GM23338 (cell line): ENCODE measurements at regions not wholly inside any gene's neighbourhood (a gene's known extent, or its start where the extent isn't known, plus 50 kb on each side); places are given as distances from the start of the nearest gene placed in this dataset.

ENCODE experiments used
- ATAC-seq: fragments of 200-7000 bp; cut with Tn5 transposase; 3 replicates; pipeline ENCODE4 v1.9.1; 2020
- DNase-seq: peaks from one replicate; pipeline ENCODE4 v3.0.0-alpha.2; 2015; ENCODE audit warnings: low spot score
- H2AFZ ChIP-seq: fragments of 200-600 bp; sonication (generic); 2 replicates; pipeline ENCODE4 v1.8.0; 2016; ENCODE audit warnings: antibody characterized with exemption, mild to moderate bottlenecking, moderate library complexity
- H3F3A ChIP-seq: fragments of 200-600 bp; sonication (generic); replicated peaks from 2 replicates; pipeline ENCODE4 v1.8.0; 2017; ENCODE audit warnings: antibody characterized with exemption, mixed run types, low read depth
- H3K27ac ChIP-seq: fragments of 200-600 bp; sonication (generic); 2 replicates; pipeline ENCODE4 v1.6.1; 2016; ENCODE audit warnings: low read depth
- H3K27me3 ChIP-seq: fragments of 200-600 bp; sonication (generic); 2 replicates; pipeline ENCODE4 v1.8.0; 2016; ENCODE audit warnings: mild to moderate bottlenecking, mixed run types, moderate library complexity; ENCODE audit not compliant: insufficient read depth
- H3K36me3 ChIP-seq: fragments of 200-600 bp; sonication (generic); 2 replicates; pipeline ENCODE4 v1.8.0; 2016; ENCODE audit warnings: mild to moderate bottlenecking; ENCODE audit not compliant: insufficient read depth
- H3K4me1 ChIP-seq: fragments of 200-600 bp; sonication (generic); 2 replicates; pipeline ENCODE4 v1.8.0; 2016; ENCODE audit warnings: mild to moderate bottlenecking, moderate library complexity; ENCODE audit not compliant: insufficient read depth
- H3K4me2 ChIP-seq: fragments of 200-600 bp; sonication (generic); 2 replicates; pipeline ENCODE4 v1.7.1; 2017; ENCODE audit warnings: mixed run types
- H3K4me3 ChIP-seq: fragments of 200-600 bp; sonication (generic); 2 replicates; pipeline ENCODE4 v1.6.1; 2016; ENCODE audit warnings: mixed run types
- H3K79me2 ChIP-seq: fragments of 200-600 bp; sonication (generic); replicated peaks from 2 replicates; pipeline ENCODE4 v1.8.0; 2017; ENCODE audit warnings: mild to moderate bottlenecking; ENCODE audit not compliant: insufficient read depth
- H3K9me2 ChIP-seq: fragments of 200-600 bp; sonication (generic); 2 replicates; pipeline ENCODE4 v1.8.0; 2017; ENCODE audit not compliant: insufficient read depth
- H4K20me1 ChIP-seq: fragments of 200-600 bp; sonication (generic); replicated peaks from 2 replicates; pipeline ENCODE4 v1.8.0; 2017; ENCODE audit warnings: mild to moderate bottlenecking; ENCODE audit not compliant: insufficient read depth
- H3K27ac Mint-ChIP-seq: 2 replicates; pipeline ENCODE4 v1.8.0; 2020; ENCODE audit warnings: inconsistent platforms, mild to moderate bottlenecking, moderate library complexity, mixed read lengths
- H3K27me3 Mint-ChIP-seq: 3 replicates; pipeline ENCODE4 v1.8.0; 2022; ENCODE audit warnings: low read depth, mild to moderate bottlenecking, moderate library complexity, mixed read lengths, inconsistent platforms; ENCODE audit not compliant: insufficient read depth, poor library complexity
- H3K36me3 Mint-ChIP-seq: 3 replicates; pipeline ENCODE4 v1.8.0; 2021; ENCODE audit warnings: low read depth, mild to moderate bottlenecking, inconsistent platforms, moderate library complexity, mixed read lengths
- H3K4me1 Mint-ChIP-seq: 3 replicates; pipeline ENCODE4 v1.8.0; 2020; ENCODE audit warnings: mild to moderate bottlenecking, inconsistent platforms, mixed read lengths
- H3K4me3 Mint-ChIP-seq: 3 replicates; pipeline ENCODE4 v1.8.0; 2021; ENCODE audit warnings: moderate library complexity, mild to moderate bottlenecking, inconsistent platforms, mixed read lengths
- H3K9me3 Mint-ChIP-seq: 3 replicates; pipeline ENCODE4 v1.8.0; 2020; ENCODE audit warnings: moderate library complexity, mild to moderate bottlenecking, inconsistent platforms, mixed read lengths
- CREB1 ChIP-seq: fragments of 250-450 bp; sonication (Bioruptor Pico); IDR thresholded peaks from 2 replicates; pipeline ENCODE4 v1.5.0; 2020; ENCODE audit warnings: low read depth, mild to moderate bottlenecking, moderate library complexity
- EZH2 ChIP-seq: fragments of 200-600 bp; sonication (generic); IDR thresholded peaks from one replicate; pipeline ENCODE4 v1.8.0; 2017; ENCODE audit warnings: antibody characterized with exemption, mild to moderate bottlenecking, low read depth; ENCODE audit not compliant: unreplicated experiment
- EZH2phosphoT487 ChIP-seq: fragments of 200-600 bp; sonication (generic); IDR thresholded peaks from one replicate; pipeline ENCODE4 v1.8.1; 2018; ENCODE audit warnings: antibody characterized with exemption; ENCODE audit not compliant: unreplicated experiment
- JUNB ChIP-seq: IDR thresholded peaks from one replicate; pipeline ENCODE4 v1.6.1; 2016; ENCODE audit warnings: antibody characterized with exemption; ENCODE audit not compliant: unreplicated experiment
- NANOG ChIP-seq: IDR thresholded peaks from 2 replicates; pipeline ENCODE4 v1.6.1; 2016; ENCODE audit warnings: antibody characterized with exemption, borderline replicate concordance
- POLR2AphosphoS5 ChIP-seq: IDR thresholded peaks from 2 replicates; pipeline ENCODE4 v1.6.1; 2016; ENCODE audit warnings: antibody characterized with exemption, low read depth
- STAT1 ChIP-seq: IDR thresholded peaks from one replicate; pipeline ENCODE4 v1.6.1; 2016; ENCODE audit warnings: antibody characterized with exemption; ENCODE audit not compliant: unreplicated experiment
- ZNF114 ChIP-seq: fragments of 250-450 bp; sonication (Bioruptor Pico); IDR thresholded peaks from 2 replicates; pipeline ENCODE4 v1.5.0; 2020; ENCODE audit warnings: mild to moderate bottlenecking, moderate library complexity
- ZNF331 ChIP-seq: fragments of 250-450 bp; sonication (Bioruptor Pico); IDR thresholded peaks from 2 replicates; pipeline ENCODE4 v1.5.0; 2020; ENCODE audit warnings: low read depth, mild to moderate bottlenecking, moderate library complexity
- TF ChIP-seq, protein P1 (sequence below): IDR thresholded peaks from 2 replicates; pipeline ENCODE4 v1.6.1; 2016; ENCODE audit warnings: antibody characterized with exemption
- TF ChIP-seq, protein P2 (sequence below), 2 experiments: fragments of 200-600 bp in 1 of 2; sonication (generic) in 1 of 2; conservative IDR thresholded peaks; 2 replicates each; pipeline versions ENCODE4 v1.5.1 to v1.6.1; 2016 to 2017; ENCODE audit warnings: antibody characterized with exemption in 2 of 2, low read depth in 2 of 2, mild to moderate bottlenecking in 2 of 2, moderate library complexity in 1 of 2
- TF ChIP-seq, protein P3 (sequence below): IDR thresholded peaks from one replicate; pipeline ENCODE4 v1.6.1; 2018; ENCODE audit warnings: antibody characterized with exemption; ENCODE audit not compliant: unreplicated experiment
- TF ChIP-seq, protein P4 (sequence below): fragments of 250-450 bp; sonication (Bioruptor Pico); IDR thresholded peaks from 2 replicates; pipeline ENCODE4 v1.5.0; 2020; ENCODE audit warnings: mild to moderate bottlenecking, moderate library complexity

DNA sequence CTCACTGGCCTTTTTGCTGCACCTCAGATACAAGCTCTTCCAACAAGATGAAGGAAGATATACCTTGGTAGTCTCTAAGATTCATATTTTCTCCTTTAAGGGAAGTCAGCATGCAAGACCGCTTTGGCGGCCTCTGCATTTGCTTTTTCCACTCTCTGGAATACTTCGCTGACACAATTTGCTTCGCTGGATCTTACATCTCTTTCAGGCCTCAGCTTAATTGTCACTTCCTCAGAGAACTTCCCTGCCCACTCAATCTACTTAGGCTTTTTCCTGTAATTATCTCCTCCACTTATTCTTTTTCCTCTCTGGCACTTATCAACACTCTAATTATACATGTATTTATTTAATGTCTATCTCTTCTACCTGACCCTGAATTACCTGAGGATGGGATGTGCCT is 1131.1 kb upstream of the WWC1 start:
- DNase-seq (no peak), ATAC-seq (no peak)
- H3K36me3 Mint-ChIP-seq: no peaks in the 10 kb centered on the region
- no peak for TF ChIP-seq STAT1
- no peak for TF ChIP-seq ZNF331 (CRISPR knock-in tag)
- no peak for TF ChIP-seq EZH2phosphoT487
- TF ChIP-seq NANOG: no peak
- no peak for TF ChIP-seq JUNB
- TF ChIP-seq, protein P1, sequence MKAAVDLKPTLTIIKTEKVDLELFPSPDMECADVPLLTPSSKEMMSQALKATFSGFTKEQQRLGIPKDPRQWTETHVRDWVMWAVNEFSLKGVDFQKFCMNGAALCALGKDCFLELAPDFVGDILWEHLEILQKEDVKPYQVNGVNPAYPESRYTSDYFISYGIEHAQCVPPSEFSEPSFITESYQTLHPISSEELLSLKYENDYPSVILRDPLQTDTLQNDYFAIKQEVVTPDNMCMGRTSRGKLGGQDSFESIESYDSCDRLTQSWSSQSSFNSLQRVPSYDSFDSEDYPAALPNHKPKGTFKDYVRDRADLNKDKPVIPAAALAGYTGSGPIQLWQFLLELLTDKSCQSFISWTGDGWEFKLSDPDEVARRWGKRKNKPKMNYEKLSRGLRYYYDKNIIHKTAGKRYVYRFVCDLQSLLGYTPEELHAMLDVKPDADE: no peak
- TF ChIP-seq, protein P2, sequence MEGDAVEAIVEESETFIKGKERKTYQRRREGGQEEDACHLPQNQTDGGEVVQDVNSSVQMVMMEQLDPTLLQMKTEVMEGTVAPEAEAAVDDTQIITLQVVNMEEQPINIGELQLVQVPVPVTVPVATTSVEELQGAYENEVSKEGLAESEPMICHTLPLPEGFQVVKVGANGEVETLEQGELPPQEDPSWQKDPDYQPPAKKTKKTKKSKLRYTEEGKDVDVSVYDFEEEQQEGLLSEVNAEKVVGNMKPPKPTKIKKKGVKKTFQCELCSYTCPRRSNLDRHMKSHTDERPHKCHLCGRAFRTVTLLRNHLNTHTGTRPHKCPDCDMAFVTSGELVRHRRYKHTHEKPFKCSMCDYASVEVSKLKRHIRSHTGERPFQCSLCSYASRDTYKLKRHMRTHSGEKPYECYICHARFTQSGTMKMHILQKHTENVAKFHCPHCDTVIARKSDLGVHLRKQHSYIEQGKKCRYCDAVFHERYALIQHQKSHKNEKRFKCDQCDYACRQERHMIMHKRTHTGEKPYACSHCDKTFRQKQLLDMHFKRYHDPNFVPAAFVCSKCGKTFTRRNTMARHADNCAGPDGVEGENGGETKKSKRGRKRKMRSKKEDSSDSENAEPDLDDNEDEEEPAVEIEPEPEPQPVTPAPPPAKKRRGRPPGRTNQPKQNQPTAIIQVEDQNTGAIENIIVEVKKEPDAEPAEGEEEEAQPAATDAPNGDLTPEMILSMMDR (conservative IDR thresholded peaks at IDR 0.05; ENCODE audit: low read depth in 2 of 2): no peak
- no peak for TF ChIP-seq ZNF114 (CRISPR knock-in tag)
- TF ChIP-seq CREB1 (CRISPR knock-in tag): no peak
- no peak for TF ChIP-seq EZH2
- TF ChIP-seq, protein P3, sequence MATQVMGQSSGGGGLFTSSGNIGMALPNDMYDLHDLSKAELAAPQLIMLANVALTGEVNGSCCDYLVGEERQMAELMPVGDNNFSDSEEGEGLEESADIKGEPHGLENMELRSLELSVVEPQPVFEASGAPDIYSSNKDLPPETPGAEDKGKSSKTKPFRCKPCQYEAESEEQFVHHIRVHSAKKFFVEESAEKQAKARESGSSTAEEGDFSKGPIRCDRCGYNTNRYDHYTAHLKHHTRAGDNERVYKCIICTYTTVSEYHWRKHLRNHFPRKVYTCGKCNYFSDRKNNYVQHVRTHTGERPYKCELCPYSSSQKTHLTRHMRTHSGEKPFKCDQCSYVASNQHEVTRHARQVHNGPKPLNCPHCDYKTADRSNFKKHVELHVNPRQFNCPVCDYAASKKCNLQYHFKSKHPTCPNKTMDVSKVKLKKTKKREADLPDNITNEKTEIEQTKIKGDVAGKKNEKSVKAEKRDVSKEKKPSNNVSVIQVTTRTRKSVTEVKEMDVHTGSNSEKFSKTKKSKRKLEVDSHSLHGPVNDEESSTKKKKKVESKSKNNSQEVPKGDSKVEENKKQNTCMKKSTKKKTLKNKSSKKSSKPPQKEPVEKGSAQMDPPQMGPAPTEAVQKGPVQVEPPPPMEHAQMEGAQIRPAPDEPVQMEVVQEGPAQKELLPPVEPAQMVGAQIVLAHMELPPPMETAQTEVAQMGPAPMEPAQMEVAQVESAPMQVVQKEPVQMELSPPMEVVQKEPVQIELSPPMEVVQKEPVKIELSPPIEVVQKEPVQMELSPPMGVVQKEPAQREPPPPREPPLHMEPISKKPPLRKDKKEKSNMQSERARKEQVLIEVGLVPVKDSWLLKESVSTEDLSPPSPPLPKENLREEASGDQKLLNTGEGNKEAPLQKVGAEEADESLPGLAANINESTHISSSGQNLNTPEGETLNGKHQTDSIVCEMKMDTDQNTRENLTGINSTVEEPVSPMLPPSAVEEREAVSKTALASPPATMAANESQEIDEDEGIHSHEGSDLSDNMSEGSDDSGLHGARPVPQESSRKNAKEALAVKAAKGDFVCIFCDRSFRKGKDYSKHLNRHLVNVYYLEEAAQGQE: no peak
- TF ChIP-seq POLR2AphosphoS5: no peak
- TF ChIP-seq, protein P4, sequence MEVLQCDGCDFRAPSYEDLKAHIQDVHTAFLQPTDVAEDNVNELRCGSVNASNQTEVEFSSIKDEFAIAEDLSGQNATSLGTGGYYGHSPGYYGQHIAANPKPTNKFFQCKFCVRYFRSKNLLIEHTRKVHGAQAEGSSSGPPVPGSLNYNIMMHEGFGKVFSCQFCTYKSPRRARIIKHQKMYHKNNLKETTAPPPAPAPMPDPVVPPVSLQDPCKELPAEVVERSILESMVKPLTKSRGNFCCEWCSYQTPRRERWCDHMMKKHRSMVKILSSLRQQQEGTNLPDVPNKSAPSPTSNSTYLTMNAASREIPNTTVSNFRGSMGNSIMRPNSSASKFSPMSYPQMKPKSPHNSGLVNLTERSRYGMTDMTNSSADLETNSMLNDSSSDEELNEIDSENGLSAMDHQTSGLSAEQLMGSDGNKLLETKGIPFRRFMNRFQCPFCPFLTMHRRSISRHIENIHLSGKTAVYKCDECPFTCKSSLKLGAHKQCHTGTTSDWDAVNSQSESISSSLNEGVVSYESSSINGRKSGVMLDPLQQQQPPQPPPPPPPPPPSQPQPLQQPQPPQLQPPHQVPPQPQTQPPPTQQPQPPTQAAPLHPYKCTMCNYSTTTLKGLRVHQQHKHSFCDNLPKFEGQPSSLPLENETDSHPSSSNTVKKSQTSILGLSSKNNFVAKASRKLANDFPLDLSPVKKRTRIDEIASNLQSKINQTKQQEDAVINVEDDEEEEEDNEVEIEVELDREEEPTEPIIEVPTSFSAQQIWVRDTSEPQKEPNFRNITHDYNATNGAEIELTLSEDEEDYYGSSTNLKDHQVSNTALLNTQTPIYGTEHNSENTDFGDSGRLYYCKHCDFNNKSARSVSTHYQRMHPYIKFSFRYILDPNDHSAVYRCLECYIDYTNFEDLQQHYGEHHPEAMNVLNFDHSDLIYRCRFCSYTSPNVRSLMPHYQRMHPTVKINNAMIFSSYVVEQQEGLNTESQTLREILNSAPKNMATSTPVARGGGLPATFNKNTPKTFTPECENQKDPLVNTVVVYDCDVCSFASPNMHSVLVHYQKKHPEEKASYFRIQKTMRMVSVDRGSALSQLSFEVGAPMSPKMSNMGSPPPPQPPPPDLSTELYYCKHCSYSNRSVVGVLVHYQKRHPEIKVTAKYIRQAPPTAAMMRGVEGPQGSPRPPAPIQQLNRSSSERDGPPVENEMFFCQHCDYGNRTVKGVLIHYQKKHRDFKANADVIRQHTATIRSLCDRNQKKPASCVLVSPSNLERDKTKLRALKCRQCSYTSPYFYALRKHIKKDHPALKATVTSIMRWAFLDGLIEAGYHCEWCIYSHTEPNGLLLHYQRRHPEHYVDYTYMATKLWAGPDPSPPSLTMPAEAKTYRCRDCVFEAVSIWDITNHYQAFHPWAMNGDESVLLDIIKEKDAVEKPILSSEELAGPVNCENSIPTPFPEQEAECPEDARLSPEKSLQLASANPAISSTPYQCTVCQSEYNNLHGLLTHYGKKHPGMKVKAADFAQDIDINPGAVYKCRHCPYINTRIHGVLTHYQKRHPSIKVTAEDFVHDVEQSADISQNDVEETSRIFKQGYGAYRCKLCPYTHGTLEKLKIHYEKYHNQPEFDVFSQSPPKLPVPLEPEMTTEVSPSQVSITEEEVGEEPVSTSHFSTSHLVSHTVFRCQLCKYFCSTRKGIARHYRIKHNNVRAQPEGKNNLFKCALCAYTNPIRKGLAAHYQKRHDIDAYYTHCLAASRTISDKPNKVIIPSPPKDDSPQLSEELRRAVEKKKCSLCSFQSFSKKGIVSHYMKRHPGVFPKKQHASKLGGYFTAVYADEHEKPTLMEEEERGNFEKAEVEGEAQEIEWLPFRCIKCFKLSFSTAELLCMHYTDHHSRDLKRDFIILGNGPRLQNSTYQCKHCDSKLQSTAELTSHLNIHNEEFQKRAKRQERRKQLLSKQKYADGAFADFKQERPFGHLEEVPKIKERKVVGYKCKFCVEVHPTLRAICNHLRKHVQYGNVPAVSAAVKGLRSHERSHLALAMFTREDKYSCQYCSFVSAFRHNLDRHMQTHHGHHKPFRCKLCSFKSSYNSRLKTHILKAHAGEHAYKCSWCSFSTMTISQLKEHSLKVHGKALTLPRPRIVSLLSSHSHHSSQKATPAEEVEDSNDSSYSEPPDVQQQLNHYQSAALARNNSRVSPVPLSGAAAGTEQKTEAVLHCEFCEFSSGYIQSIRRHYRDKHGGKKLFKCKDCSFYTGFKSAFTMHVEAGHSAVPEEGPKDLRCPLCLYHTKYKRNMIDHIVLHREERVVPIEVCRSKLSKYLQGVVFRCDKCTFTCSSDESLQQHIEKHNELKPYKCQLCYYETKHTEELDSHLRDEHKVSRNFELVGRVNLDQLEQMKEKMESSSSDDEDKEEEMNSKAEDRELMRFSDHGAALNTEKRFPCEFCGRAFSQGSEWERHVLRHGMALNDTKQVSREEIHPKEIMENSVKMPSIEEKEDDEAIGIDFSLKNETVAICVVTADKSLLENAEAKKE: no peak
- peak overlapping the region; percentile 66 for H2AFZ ChIP-seq
- H3K9me2 ChIP-seq: no peaks in the 10 kb centered on the region
- H3K4me3 Mint-ChIP-seq: no peak overlapping the region
- peaks cover 10% of the 10 kb centered on the region for H3K4me1 ChIP-seq
- no peak overlapping the region for H3K4me2 ChIP-seq
- no peaks in the 10 kb centered on the region for H3K27me3 Mint-ChIP-seq
- no peaks in the 10 kb centered on the region for H3K36me3 ChIP-seq
- H3K9me3 Mint-ChIP-seq: no peaks in the 10 kb centered on the region
- H3K4me3 ChIP-seq: no peak overlapping the region
- H3K79me2 ChIP-seq: no peaks in the 10 kb centered on the region
- H3K4me1 Mint-ChIP-seq: peaks cover 10% of the 10 kb centered on the region; the same call in 2 of the 3 replicates
- H3K27me3 ChIP-seq: no peaks in the 10 kb centered on the region
- no peak overlapping the region for H3K27ac ChIP-seq
- H4K20me1 ChIP-seq: no peaks in the 10 kb centered on the region
- H3K27ac Mint-ChIP-seq: no peak overlapping the region
- H3F3A ChIP-seq: no peaks in the 10 kb centered on the region
